GM21526 (cell line): ENCODE measurements at regions not wholly inside any gene's neighbourhood (a gene's known extent, or its start where the extent isn't known, plus 50 kb on each side); places are given as distances from the start of the nearest gene placed in this dataset.
A peak's percentile ranks its signal among the peaks of the same experiment; 100 is the strongest.

ENCODE experiments used
- ATAC-seq: cut with Tn5 transposase; IDR thresholded peaks from one replicate; pipeline ENCODE4 v1.9.1; 2021; ENCODE audit warnings: moderate library complexity; ENCODE audit not compliant: unreplicated experiment, low FRiP score

DNA sequence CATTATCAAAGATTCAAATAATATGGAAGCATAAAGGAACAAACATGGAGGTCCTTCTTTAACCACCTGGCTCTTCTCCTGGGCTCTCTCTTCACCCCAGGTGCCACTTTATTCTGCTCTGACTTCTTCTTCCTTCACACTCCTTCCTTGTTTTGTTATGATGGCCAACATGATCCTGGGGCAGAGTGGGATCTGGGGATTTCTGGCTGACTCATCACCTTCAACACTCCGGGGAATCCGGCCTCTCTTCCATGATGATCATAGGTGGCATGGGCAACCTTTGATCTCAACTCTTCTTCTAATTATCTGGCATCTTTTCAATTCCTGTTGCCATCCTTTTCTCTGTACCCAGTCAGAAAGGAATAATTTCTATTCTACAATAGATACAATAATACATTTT is 62.1 kb upstream of the TRPC7 start:
- no peak for ATAC-seq

DNA sequence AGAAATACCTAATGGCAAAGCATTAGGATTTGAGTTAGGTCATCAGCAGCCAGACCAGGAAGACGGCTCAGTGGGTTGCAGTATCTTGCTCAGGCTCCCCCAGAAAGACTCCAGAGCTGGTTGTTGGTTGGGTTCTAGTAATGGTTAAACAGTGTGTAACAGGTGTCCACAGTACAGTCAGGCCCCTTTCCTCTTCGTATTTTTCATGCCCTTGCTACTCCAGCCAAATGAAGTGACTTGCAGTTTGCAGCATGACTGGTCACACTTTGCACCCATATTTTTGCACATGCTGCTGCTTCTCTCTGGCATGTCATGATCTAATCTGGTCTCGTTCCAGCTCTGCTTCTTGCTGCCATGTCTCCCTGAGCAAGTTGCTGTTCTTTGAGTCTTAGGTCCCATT is 60.6 kb upstream of the TRPC7 start:
- no peak for ATAC-seq

DNA sequence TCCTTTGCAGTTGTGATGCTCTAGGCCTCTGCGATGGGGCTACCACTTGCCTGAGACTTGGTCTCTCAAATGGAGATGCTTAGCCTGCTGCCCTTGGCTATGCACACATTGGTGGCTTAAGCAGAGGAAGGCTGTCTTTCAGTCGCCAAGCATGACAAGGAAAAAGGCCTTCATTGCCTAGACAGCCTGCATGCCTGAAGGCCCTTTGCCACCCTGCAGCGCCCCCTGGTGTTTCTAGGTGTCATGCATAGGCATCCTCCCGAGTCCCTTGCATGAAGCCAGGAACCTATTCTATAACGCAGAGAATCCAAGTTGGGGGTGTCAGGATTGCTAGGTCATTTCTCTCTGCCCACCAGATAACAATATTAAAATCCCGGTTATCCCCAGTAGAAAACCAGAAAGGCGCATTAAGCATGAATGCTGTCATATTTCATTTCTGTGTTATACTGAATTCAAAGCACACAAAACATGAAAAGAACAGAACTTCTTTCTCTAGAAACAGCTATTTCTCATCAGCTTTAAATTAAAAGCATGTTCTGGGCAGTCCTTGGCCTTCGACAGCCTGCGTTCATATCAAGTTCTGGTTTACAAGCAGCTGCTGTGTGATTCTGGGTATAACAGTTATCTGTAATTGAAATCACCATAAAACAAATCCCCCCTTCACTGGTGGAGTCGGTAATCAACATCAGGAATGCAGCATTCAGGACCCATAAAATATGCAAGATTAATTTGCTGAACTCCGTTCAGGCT is 59.7 kb upstream of the TRPC7 start:
- ATAC-seq = peak; percentile 90

DNA sequence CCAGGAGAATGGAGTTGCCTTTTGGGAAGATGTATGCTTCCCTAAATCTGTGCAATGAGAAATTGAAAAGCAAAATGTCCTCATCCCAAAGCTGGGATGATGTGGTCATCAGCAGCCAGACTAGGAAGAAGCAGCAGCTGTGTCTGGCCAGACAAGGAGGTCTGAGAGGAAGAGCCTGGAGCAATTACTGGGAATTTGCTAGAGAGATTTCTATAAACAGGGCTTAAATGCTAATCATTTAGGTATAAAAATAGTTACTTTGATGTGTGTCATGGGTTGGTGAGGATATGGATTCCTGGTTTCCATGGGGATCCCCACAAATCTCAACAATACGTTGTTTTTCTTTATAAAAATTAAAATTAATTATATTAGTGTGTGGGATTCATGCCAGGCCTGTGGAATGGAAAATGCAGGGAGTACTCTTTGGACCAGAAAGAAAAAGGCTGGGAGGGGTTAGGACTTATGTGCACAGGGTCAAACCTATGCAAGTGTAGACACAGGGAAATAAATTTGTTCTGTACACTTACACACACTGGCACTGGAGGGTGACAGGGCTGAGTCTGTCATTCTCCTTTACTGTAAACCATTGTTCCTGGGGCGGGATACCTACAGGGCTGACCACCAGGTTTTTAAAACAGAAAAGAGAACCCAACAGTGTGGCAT is 58.7 kb upstream of the TRPC7 start:
- ATAC-seq = no peak

DNA sequence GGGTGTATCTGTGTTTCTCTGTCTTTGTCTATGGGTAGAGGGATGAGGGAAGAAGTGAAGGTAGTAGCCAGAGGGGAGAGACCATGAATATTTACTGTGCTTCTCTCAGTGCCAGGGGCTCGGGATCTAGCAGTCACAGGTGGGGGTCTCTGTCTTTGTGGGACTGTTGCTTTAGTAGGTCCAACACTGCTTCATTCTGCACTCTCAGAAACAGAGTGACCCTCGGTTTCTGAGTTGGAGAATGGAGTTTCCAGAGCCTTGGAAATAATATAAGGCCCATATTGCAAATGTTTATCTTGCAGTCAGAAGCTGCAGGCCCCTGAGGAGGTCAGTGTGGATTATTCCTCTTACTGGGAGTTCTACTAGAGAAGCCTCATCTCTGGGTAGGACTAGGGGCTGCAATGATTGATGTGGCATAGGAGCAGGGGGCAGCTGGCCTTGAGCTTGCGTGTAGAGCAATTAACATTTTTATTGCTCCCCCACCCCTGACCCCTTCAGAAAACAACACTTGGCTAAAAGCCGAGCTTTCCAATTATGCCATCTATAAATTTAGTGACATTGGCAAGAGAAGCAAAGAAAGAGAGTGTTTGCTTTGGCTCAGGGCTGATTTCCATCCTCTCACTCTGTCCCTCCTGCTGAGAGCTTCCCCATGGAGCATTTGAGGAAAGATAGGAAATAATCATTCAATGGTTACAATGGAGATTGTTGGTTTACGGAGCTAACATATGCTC is 55.0 kb upstream of the TRPC7 start:
- ATAC-seq = no peak

DNA sequence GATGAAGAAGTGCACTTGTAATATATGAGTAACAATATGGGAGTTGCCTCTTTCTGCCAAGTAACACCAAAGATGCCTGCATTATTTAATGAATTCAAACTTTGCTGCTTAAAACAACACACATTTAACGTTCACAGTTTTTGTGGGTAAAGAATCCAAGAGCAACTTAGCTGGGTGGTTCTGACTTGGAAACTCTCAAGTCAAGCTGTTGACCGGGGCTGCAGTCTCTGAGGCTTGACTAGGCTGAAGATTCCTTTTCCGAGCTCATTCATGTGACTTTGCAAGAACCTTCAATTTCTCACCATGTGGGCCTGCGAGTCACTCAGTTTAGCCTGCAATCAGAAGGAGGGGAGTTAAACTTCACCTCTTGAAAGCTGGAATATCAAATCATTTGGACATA is 53.0 kb upstream of the TRPC7 start:
- ATAC-seq = no peak
